Esophagus (tissue), 2 donors: ENCODE measurements at regions not wholly inside any gene's neighbourhood (a gene's known extent, or its start where the extent isn't known, plus 50 kb on each side); places are given as distances from the start of the nearest gene placed in this dataset.
A peak's percentile ranks its signal among the peaks of the same experiment; 100 is the strongest.
"Not testable (repeated sequence)": the region's sequence is repeated elsewhere in the genome, so short reads cannot be mapped to it uniquely, and the experiment has no call there.

Source experiments
- H3K27ac ChIP-seq, 2 donors: one replicate each; pipeline ENCODE4 v1.5.1; 2013; ENCODE audit warnings: low read depth in 2 of 2, mild to moderate bottlenecking in 2 of 2, inconsistent platforms in 1 of 2, low read length in 1 of 2, moderate library complexity in 1 of 2
- H3K27me3 ChIP-seq, 2 donors: one replicate each; pipeline ENCODE4 v1.6.1; 2013; ENCODE audit warnings: low read length in 2 of 2, control low read depth in 1 of 2, mild to moderate bottlenecking in 1 of 2; ENCODE audit not compliant: insufficient read depth in 2 of 2, control insufficient read depth in 1 of 2
- H3K36me3 ChIP-seq, 2 donors: one replicate each; pipeline ENCODE4 v1.6.1; 2013; ENCODE audit warnings: low read length in 1 of 2; ENCODE audit not compliant: control insufficient read depth in 2 of 2, insufficient read depth in 2 of 2
- H3K4me1 ChIP-seq, 2 donors: one replicate each; pipeline ENCODE4 v1.6.1; 2013; ENCODE audit warnings: low read length in 1 of 2; ENCODE audit not compliant: control insufficient read depth in 2 of 2, insufficient read depth in 2 of 2
- H3K4me3 ChIP-seq, 2 donors: one replicate each; pipeline ENCODE4 v1.5.1; 2013; ENCODE audit warnings: low read length in 2 of 2, mild to moderate bottlenecking in 2 of 2, low read depth in 1 of 2, moderate library complexity in 1 of 2
- H3K9me3 ChIP-seq, 2 donors: one replicate each; pipeline ENCODE4 v1.6.1; 2013; ENCODE audit warnings: mild to moderate bottlenecking in 2 of 2, low read depth in 1 of 2, low read length in 1 of 2, moderate library complexity in 1 of 2; ENCODE audit not compliant: control insufficient read depth in 2 of 2, insufficient read depth in 1 of 2
- WGBS, 2 donors: extraction: QIAGEN DNeasy Blood & Tissue Kit; methylation state at CpG; one replicate each; pipeline ENCODE4 v1.1.7; 2013; 5-methylcytosine and 5-hydroxymethylcytosine counted together
- donor health status: healthy with polysubstance abuse.
- donor health status: Bipolar disorder and iron deficiency.

GRCh38 chr2:44079686-44080085 is 83.9 kb upstream of the LRPPRC start:
- Histone ChIP-seq H3K9me3 (no peaks in the 10 kb centered on the region), H3K36me3 (no peaks in the 10 kb centered on the region), H3K27me3 (no peaks in the 10 kb centered on the region), H3K27ac (no peak overlapping the region), H3K4me3 (no peak overlapping the region), H3K4me1 (no peaks in the 10 kb centered on the region)
- WGBS, 2 donors, result 75 to 86% methylated on average over 3 of the region's 3 CpGs

DNA sequence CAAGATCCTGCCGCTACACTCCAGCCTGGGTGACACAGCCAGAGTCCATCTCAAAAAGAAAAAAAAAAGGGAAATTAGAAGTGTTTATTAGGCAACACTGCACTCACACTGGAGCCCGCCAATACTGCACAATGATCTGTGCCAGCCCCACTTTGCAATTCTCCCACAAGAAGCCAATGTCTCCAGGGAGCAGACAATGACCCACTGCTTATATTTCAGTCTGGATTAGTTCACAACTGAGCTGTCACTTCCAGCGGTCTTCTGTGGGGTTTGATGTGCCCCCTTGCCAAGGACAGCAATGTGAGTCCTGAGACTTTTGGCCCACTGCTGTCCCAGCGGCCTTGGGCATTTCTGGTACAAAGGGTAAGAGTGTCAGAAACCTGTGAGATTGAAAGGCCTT is 85.6 kb upstream of the PPM1B start:
- H3K27me3 ChIP-seq, result no peaks in the 10 kb centered on the region
- no peak overlapping the region for H3K4me3 ChIP-seq
- no peaks in the 10 kb centered on the region for H3K9me3 ChIP-seq
- 81 to 84% methylated on average over 4 of the region's 4 CpGs for WGBS, 2 donors
- no peaks in the 10 kb centered on the region for H3K36me3 ChIP-seq
- H3K4me1 ChIP-seq, result no peaks in the 10 kb centered on the region
- H3K27ac ChIP-seq, result no peak overlapping the region

- H3K27ac ChIP-seq, result no peak overlapping the region
- H3K4me3 ChIP-seq, result no peak overlapping the region
- 92 to 93% methylated on average over 5 of the region's 5 CpGs for WGBS, 2 donors
- no peaks in the 10 kb centered on the region for H3K36me3 ChIP-seq
- H3K4me1 ChIP-seq, result no peaks in the 10 kb centered on the region
- H3K9me3 ChIP-seq, result no peaks in the 10 kb centered on the region
- H3K27me3 ChIP-seq, result no peaks in the 10 kb centered on the region
These were observed 83.8 kb upstream of the PPM1B start for GRCh38 chr2:44084850-44085249.

- no peak overlapping the region for H3K27ac ChIP-seq
- H3K4me3 ChIP-seq, result no peak overlapping the region
- no peaks in the 10 kb centered on the region for H3K9me3 ChIP-seq
- H3K4me1 ChIP-seq, result no peaks in the 10 kb centered on the region
- 83 to 87% methylated on average over 12 of the region's 12 CpGs for WGBS, 2 donors
- H3K36me3 ChIP-seq, result no peaks in the 10 kb centered on the region
- no peaks in the 10 kb centered on the region for H3K27me3 ChIP-seq
These were observed 82.0 kb upstream of the PPM1B start for GRCh38 chr2:44086629-44087028.

DNA sequence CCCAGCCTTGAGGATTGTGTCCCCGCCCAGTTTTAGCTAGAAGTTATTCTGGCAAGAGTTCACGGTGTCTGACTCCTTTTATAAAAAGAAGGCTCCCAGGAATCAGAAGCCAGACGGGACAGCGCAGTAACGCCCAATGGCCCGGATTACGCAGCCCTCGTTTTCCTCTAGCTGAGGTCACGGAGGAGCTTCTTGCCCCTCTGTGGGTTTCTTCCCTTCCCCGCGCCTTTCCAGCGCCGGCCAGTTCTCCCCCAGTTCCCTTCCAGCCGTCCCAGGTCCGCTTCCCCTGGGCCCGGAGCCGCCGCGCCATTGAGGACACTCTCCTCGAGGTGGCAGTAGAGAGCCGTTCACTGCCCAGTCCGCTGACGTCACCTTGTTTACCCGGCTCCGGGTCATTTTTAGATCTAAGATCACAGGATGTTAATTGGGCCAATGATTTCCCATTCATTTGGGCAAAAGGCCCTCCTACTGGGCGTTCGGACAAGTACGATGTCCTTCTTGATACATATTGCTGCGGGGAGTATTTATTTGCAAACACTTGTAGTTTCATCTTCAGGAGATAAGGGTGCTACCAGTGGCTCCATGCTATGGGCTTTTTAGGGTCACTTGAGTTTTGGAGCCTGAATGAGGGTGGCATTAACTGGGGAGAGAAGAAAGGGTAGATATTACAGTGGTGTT is 81.5 kb upstream of the PPM1B start:
- Histone ChIP-seq H3K9me3 (no peaks in the 10 kb centered on the region), H3K27ac (no peak overlapping the region), H3K4me1 (no peaks in the 10 kb centered on the region), H3K4me3 (peak overlapping the region; percentile 8 to 45), H3K36me3 (no peaks in the 10 kb centered on the region), H3K27me3 (no peaks in the 10 kb centered on the region)
- 8 to 10% methylated on average over 29 of the region's 29 CpGs for WGBS, 2 donors

DNA sequence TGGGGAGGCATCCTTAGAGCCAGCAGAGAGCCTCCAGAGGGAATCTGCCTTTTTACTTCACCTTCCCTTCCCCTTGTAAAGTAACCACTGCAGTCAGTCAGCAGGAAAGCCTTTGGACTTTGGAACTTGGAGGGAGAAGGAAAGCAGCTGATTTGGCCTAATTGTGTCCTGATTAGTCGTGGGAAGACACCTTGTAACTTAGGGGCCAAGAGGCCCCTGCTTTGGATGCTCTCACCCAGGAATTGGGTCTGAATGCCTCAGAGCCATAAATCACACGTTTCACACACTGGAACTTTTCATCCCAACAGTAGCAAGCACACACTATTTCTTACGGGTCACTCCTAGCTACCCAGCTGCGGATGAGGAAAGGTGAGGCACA is 81.0 kb upstream of the PPM1B start:
- Histone ChIP-seq H3K4me3 (peak overlapping the region in 1 of 2 donors; percentile 45), H3K27me3 (no peaks in the 10 kb centered on the region), H3K4me1 (no peaks in the 10 kb centered on the region), H3K9me3 (no peaks in the 10 kb centered on the region), H3K36me3 (no peaks in the 10 kb centered on the region), H3K27ac (no peak overlapping the region)
- 44 to 57% methylated on average over 4 of the region's 4 CpGs for WGBS, 2 donors

DNA sequence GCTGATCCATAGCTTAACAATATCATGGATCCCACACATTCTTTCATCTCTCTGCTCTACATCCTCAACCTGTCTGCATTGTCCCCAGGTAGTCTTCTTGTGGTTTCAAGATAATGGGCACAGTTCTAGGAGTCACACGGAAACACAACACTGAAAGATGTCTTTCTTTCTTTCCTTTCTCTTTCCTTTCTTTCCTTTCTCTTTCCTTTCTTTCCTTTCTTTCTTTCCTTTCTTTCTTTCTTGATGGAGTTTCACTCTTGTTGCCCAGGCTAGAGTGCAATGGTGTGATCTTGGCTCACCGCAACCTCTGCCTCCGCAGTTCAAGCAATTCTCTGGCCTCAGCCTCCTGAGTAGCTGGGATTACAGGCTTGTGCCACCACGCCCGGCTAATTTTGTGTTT is 76.2 kb upstream of the PPM1B start:
- H3K4me3 ChIP-seq, H3K27ac ChIP-seq, H3K4me1 ChIP-seq, H3K36me3 ChIP-seq, H3K27me3 ChIP-seq, H3K9me3 ChIP-seq: not testable (repeated sequence)
- WGBS, 2 donors, result 96 to 97% methylated on average over 5 of the region's 5 CpGs

GRCh38 chr2:44093970-44094369 is 74.7 kb upstream of the PPM1B start:
- 78 to 85% methylated on average over 3 of the region's 3 CpGs for WGBS, 2 donors
- Histone ChIP-seq H3K4me1 (no peaks in the 10 kb centered on the region), H3K27me3 (no peaks in the 10 kb centered on the region), H3K36me3 (no peaks in the 10 kb centered on the region), H3K9me3 (no peaks in the 10 kb centered on the region), H3K27ac (no peak overlapping the region), H3K4me3 (no peak overlapping the region)

DNA sequence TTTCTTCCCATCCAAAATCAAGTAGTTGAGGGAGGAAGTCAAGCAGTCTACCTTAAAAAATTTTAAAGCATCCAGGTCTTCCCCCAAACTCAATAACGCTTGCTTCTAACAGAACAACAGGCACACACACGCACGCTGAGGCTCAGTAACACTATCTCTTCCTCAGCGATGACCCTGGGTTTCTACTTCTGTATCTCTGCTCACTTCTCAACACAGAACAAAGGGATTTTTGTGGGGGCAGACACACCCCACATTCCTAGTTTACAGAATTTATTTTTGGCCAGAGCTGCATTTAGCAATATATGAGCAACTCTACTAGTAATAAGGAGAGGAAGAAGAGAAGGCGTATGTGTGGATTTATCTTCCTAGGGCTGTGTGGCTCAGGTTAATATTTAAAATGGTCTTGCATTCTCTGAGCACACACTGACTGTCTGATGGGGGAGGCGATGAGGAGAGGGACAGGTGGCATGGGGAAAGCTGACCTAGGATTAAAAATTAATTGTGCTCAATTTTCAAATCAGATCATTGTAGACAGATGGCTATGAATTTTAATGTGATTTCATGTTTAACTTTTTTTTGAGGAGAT is 71.3 kb upstream of the PPM1B start:
- no peaks in the 10 kb centered on the region for H3K36me3 ChIP-seq
- H3K4me3 ChIP-seq, result no peak overlapping the region
- no peaks in the 10 kb centered on the region for H3K27me3 ChIP-seq
- H3K4me1 ChIP-seq, result no peaks in the 10 kb centered on the region
- WGBS, 2 donors, result 74 to 76% methylated on average over 6 of the region's 6 CpGs
- no peak overlapping the region for H3K27ac ChIP-seq
- H3K9me3 ChIP-seq, result no peaks in the 10 kb centered on the region

DNA sequence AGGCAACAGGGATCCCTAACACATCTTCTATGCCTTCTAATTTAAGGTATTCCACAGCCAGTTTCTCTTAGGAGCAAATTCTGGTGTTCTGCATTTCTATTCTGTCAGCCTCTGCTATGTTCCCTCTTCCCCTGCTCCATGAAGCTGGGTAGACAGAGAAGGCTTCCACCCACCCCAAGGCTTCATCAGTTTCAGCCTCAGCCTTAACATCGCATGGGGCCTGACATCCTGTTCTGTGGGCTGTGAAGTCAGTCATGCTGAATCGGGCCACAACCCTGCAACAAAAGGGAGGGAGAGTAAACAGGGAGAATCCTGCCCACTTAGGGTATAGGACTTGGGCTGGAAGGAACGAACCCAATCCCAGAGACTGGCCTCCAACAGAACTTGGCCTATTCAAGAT is 70.6 kb upstream of the PPM1B start:
- Histone ChIP-seq H3K27me3 (no peaks in the 10 kb centered on the region), H3K9me3 (no peaks in the 10 kb centered on the region), H3K4me1 (no peaks in the 10 kb centered on the region), H3K27ac (no peak overlapping the region), H3K4me3 (no peak overlapping the region), H3K36me3 (no peaks in the 10 kb centered on the region)
- 64 to 65% methylated on average over 3 of the region's 3 CpGs for WGBS, 2 donors
